WERI-Rb-1 (cell line): ENCODE measurements at regions not wholly inside any gene's neighbourhood (a gene's known extent, or its start where the extent isn't known, plus 50 kb on each side); places are given as distances from the start of the nearest gene placed in this dataset.

Source experiments
- DNase-seq: peaks from one replicate; pipeline ENCODE4 v3.0.0-alpha.2; 2020
- H3K27ac ChIP-seq: fragments of 250-450 bp; sonication (Bioruptor Pico); 2 replicates; pipeline ENCODE4 v1.5.1; 2020; ENCODE audit warnings: mild to moderate bottlenecking, moderate library complexity
- H3K27me3 ChIP-seq: fragments of 250-450 bp; sonication (Bioruptor Pico); 2 replicates; pipeline ENCODE4 v1.5.1; 2021; ENCODE audit warnings: mild to moderate bottlenecking, low read depth, moderate library complexity; ENCODE audit not compliant: insufficient read depth, severe bottlenecking
- H3K36me3 ChIP-seq: fragments of 250-450 bp; sonication (Bioruptor Pico); 2 replicates; pipeline ENCODE4 v1.5.1; 2020; ENCODE audit warnings: mild to moderate bottlenecking, moderate library complexity
- H3K4me3 ChIP-seq: 2 replicates; pipeline ENCODE4 v1.5.1; 2011; ENCODE audit warnings: low read depth, mild to moderate bottlenecking, control low read depth, low read length
- H3K9me3 ChIP-seq: fragments of 250-450 bp; sonication (Bioruptor Pico); 2 replicates; pipeline ENCODE4 v1.5.1; 2021; ENCODE audit warnings: mild to moderate bottlenecking, moderate library complexity; ENCODE audit not compliant: severe bottlenecking
- CTCF ChIP-seq: IDR thresholded peaks from 2 replicates; pipeline ENCODE4 v1.5.1; 2011; ENCODE audit warnings: low read depth, mild to moderate bottlenecking, control low read depth, inconsistent platforms, low read length

DNA sequence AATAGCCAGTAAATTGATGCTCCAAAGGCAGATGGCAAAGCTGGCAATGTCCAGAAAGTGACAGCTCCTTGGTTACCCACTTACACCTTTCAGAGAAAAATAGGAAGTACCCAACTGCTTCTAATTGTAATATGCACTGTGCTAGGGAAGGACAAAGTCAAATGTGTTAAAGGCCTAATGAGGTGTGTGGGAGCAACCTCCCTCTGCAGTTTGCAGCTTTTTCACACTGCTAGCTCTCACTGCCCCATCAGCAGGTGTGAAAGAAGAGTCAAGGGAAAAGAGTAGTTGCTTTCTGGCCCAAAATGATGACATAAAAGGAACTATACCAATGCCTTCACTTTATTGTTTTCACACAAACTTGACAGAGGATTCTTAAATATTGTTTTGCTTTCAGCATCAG is 284.1 kb upstream of the SETBP1 start:
- no peaks in the 10 kb centered on the region for H3K36me3 ChIP-seq
- H3K9me3 ChIP-seq, result no peaks in the 10 kb centered on the region
- H3K4me3 ChIP-seq, result no peak overlapping the region
- H3K27me3 ChIP-seq, result peaks cover 14% of the 10 kb centered on the region
- TF ChIP-seq CTCF, result no peak
- no peak overlapping the region for H3K27ac ChIP-seq
- DNase-seq, result no peak

DNA sequence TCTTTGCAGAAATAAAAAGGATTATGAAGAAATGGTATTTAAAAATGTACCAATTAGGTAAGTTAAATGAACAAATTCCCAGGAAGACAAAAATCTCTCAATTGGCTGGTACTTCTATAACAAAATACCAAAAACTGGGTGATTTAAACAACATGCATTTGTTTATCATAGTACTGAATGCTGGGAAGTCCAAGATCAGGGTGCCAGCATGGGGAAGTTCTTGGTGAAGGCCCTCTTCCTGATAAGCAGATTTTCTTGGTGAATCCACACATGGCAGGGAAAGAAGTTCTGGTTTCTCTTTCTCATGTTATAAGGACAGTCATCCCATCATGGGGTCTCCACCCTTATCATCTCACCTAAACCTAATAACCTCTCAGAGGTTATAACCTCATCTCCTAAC is 271.6 kb upstream of the SETBP1 start:
- Histone ChIP-seq H3K27ac (no peak overlapping the region), H3K27me3 (peaks cover 27% of the 10 kb centered on the region), H3K9me3 (no peaks in the 10 kb centered on the region), H3K36me3 (no peaks in the 10 kb centered on the region), H3K4me3 (no peak overlapping the region)
- no peak for TF ChIP-seq CTCF
- no peak for DNase-seq

DNA sequence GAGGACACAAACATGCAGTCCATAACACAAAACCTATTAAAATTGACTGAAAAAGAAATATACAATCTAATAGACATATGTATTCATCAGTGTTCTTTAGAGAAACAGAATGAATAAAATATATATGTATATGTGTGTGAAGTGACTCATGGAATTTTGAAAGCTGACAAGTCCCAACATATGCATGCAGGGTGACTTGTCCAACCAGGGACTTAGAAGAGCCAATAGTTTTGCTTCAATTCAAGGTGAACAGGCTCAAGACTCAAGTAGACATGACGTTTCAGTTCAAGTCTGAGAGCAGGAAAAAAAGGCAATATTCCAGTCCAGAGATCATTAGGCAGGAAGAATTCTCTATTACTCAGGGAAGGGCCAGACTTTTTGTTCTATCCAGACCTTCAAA is 271.2 kb upstream of the SETBP1 start:
- H3K4me3 ChIP-seq, result no peak overlapping the region
- no peak for DNase-seq
- no peak for TF ChIP-seq CTCF
- H3K9me3 ChIP-seq, result no peaks in the 10 kb centered on the region
- no peaks in the 10 kb centered on the region for H3K36me3 ChIP-seq
- H3K27me3 ChIP-seq, result peaks cover 24% of the 10 kb centered on the region
- no peak overlapping the region for H3K27ac ChIP-seq

GRCh38 chr18:44410740-44411139 is 269.9 kb upstream of the SETBP1 start:
- H3K27ac ChIP-seq, result no peak overlapping the region
- DNase-seq, result no peak
- no peak overlapping the region for H3K4me3 ChIP-seq
- H3K27me3 ChIP-seq, result peaks cover 19% of the 10 kb centered on the region
- H3K36me3 ChIP-seq, result no peaks in the 10 kb centered on the region
- H3K9me3 ChIP-seq, result no peaks in the 10 kb centered on the region
- no peak for TF ChIP-seq CTCF

DNA sequence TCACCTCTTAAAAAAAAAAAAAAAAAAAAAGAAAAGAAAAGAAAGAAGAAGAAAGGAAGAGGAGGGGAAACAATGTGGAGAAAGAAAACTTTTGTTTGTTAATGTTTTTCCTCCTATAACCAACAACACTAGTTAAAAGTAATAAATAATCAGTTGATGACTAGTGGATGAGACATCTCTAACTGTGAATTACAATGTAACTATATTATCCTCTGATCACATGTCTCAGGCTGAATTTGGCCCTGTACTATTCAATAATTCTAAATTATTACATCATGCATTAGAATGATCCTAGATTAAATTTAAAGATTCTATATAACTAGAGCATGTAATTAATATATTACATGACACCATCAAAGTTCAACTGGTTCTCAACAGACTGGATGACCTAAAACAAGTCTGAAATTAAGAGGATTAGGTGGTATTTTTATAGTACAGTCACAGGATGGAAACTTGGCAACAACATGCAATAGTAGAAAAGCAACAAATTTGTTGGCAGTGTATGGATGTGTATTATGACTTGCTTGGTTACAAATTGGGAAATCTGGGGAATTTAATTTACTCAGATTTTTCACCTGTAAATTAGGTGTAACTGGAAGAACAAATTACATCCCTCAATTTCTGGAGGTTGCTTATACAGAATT is 269.3 kb upstream of the SETBP1 start:
- no peak for DNase-seq
- Histone ChIP-seq H3K9me3 (no peaks in the 10 kb centered on the region), H3K4me3 (no peak overlapping the region), H3K36me3 (no peaks in the 10 kb centered on the region), H3K27me3 (peaks cover 18% of the 10 kb centered on the region), H3K27ac (no peak overlapping the region)
- TF ChIP-seq CTCF, result no peak

- Histone ChIP-seq H3K36me3 (no peaks in the 10 kb centered on the region), H3K9me3 (no peaks in the 10 kb centered on the region), H3K27ac (no peak overlapping the region), H3K27me3 (peaks cover 21% of the 10 kb centered on the region), H3K4me3 (no peak overlapping the region)
- no peak for DNase-seq
- no peak for TF ChIP-seq CTCF
These were observed 268.7 kb upstream of the SETBP1 start for GRCh38 chr18:44411976-44412375.
